GM19324 (cell line): ENCODE measurements at regions not wholly inside any gene's neighbourhood (a gene's known extent, or its start where the extent isn't known, plus 50 kb on each side); places are given as distances from the start of the nearest gene placed in this dataset.
"Not testable (repeated sequence)": the region's sequence is repeated elsewhere in the genome, so short reads cannot be mapped to it uniquely, and the experiment has no call there.

Experiments
- ATAC-seq: cut with Tn5 transposase; IDR thresholded peaks from one replicate; pipeline ENCODE4 v1.9.1; 2021; ENCODE audit warnings: mild to moderate bottlenecking, moderate library complexity; ENCODE audit not compliant: unreplicated experiment, low FRiP score

DNA sequence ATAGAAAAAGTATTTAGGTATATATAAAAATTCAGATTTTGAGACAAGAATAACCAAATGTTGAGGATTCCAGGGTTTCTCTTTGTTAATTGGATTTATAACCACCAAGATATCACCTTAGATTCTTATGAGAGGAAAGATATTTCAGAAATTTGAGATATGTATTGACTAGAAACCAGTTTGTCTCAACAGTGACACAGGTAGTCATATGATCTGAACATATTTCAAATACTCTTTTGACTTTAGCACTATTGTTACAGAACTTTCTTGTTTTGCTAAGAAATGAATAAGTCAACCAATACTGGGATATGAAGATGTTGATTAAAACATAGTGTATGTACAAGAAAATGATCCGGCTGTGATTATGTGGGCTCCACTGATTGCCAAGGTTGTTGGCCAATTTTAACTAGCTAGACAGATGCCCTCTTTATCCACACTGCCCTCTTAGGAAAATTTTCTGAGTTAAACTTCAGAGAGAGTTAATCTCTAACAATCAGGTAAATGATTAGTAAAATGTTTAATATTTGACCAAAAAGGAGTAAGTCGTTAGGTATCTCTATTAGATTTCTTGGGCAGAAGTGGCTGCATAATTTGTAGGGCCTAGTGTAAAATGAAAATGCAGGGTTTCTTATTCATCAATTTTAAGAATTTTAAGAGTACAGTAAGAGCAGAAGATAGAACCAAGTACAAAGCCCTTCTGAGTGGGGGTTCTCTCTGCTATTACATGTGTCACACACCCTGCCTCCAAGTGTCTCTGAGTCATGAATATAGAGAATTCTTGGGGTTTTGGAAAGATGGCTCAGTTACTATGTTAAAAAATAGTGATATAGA, 376.0 kb downstream of the TFEC start:
- ATAC-seq = no peak

DNA sequence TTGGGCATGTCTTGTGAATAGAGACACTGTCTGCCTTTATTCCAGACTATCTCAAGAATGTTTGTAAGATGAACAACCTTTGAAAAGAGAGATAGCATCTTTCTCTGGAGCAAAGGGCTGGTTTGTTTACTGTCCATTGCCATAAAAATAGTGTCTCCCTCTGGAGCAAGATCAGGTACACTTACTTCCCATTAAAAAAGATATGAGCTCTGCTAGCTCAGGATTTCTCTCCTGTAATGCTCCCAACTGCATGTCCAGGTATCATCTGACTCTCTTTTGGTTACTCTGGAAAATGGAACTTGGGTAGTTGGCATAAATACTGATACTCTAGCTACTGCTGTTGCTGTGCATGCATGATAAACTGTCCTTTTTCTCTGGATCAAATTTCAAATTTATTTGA, 381.1 kb downstream of the TFEC start:
- ATAC-seq = no peak

- no peak for ATAC-seq
Measured at GRCh38 chr7:115647712-115648111, 382.9 kb downstream of the TFEC start.

DNA sequence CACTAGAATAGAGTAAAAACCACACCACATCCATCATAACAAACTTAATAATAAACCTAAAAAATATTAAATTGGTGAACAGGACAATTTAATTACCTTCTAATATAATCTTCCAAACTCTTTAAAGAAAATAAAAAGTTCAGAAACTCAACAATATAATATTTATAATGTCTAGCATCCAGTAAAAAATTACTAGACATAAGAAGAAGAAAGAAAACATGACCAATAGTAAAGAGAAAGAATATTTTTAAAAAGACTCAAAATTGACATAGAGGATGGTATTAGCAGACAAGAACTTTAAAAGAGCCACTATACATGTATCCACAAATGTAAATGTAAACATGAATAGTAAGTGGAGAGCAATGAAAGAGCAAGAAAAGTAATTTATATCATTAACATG, 388.4 kb downstream of the TFEC start:
- no peak for ATAC-seq

- ATAC-seq = no peak
Measured at GRCh38 chr7:115638853-115639252, 391.7 kb downstream of the TFEC start.

DNA sequence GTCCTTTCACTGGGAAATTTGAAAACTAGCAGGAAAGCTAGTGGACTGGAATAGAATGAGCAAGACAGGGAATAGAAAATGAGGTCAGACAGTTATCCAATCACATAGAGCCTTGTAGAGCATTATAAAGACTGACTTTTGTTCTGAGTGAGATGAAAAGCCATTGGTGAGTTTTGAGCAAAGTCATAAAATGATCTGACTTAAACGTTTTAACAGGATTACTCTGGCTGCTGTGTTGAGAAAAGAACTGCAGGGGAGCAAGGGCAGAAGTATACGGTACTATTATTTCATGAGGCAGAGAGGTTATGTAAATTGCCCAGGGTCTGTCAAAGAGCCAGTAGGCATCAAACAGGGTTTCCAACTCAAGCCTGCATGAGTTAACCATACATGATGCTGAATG, 393.4 kb downstream of the TFEC start:
- no peak for ATAC-seq

DNA sequence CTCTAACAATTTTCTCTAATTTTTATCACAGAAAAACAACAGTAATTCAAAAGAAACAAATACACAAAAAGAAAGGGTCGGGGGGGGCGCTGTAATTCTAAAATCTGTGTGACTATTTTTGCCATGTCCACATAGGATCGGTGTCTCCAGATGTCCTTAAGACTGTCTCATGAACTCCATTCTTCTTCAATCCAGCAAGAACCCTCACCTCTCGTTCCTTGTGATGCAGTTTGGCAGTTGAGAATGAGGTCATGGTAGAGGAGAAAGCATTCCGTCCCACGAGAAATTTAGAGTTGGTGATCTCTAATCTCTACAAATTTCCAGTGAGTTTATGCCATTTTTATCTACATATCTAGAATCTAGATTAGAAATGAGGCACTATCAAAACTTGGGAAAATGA, 394.7 kb downstream of the TFEC start:
- ATAC-seq = no peak

DNA sequence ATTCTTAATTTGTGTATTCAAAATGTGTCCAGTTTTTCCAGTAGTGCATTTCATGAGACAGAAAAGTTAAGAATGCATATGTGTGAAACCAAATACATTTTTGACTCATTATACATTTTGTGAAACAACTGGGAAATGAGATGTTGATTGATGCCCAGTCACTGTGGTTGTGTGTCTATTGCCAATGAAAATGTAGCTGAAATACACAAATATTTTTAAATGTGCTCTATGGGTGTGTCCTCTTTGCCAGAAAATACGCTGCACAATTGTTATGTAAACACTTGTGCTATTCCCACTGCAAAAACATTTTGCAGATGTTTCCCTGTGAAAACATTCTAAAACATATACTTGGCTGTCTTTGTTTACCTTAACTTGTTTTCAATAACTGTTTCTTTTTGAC, 395.2 kb downstream of the TFEC start:
- ATAC-seq = no peak

- ATAC-seq = no peak
Measured at GRCh38 chr7:115634633-115635032, 395.9 kb downstream of the TFEC start.

DNA sequence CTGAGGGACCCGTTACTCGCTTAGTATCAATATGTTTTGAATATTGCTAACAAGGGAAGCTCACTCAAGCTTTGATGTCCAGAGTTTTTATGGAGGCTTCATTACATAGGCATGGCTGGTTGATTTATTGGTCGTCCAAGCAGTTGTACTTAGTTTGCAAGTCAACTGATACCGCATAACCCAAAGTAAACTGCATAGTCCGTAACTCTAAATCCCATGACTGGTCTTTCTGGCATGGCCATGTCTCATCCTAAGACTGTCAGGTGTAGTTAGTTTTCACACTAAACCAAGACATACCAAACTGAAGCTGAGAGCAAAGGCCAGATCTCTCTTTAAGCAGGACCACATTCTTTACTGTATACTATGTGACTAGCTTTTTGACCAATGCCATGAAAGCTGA, 397.9 kb downstream of the TFEC start:
- ATAC-seq = no peak

DNA sequence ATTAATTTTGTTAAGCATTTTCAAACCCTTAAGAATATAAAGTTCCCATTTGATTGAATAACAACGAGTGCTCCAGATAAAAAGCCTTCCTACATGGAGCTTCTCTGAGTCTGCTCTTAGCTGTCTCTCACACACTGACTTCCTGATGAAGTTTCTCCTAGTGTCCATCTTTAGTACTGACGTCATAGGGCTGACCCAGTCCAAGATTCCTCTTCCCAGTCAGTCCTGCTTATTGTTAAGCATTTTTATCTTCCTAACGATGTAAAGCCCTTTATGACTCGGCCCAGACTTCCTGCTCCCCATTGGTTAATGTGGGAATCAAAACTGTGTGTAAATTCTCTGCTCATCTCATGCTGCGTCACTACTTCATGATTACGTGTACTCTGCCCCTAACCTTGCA, 398.8 kb downstream of the TFEC start:
- ATAC-seq = no peak

DNA sequence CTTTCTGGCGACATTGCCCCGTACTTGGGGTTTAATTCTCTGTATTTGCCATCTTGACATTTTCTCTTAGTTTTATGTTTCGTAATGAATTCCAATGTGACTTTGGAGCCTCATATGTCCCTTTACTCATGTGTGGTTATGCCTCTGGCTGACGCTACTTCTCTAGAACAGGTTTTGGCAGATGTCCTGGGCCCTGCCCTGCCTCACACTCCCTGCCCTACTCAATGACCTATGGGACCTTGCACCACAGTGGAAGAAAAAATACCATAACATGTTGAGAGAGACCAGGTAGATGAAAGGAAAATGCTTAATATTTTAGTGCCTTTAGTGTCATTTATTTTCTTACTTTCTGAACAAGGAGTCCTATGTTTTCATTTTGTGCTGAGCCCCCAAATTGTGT, 400.5 kb downstream of the TFEC start:
- ATAC-seq = no peak

- no peak for ATAC-seq
Measured at GRCh38 chr7:115618676-115619075, 411.9 kb downstream of the TFEC start.

- ATAC-seq = no peak
Measured at GRCh38 chr7:115613836-115614235, 416.7 kb downstream of the TFEC start.

GRCh38 chr7:115603416-115603815, 427.1 kb downstream of the TFEC start:
- no peak for ATAC-seq

- no peak for ATAC-seq
Measured at GRCh38 chr7:115600207-115600606, 430.4 kb downstream of the TFEC start.

DNA sequence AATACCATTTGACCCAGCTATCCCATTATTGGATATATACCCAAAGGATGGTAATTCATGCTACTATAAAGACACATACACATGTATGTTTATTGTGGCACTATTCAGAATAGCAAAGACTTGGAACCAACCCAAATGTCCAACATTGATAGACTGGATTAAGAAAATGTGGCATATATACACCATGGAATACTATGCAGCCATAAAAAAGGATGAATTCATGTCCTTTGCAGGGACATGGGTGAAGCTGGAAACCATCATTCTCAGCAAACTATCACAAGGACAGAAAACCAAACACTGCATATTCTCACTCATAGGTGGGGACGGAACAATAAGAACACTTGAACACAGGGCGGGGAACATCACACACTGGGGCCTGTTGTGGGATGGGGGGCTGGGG, 431.4 kb downstream of the TFEC start:
- ATAC-seq = not testable (repeated sequence)

GRCh38 chr7:115597220-115597619, 433.3 kb downstream of the TFEC start:
- not testable (repeated sequence) for ATAC-seq

DNA sequence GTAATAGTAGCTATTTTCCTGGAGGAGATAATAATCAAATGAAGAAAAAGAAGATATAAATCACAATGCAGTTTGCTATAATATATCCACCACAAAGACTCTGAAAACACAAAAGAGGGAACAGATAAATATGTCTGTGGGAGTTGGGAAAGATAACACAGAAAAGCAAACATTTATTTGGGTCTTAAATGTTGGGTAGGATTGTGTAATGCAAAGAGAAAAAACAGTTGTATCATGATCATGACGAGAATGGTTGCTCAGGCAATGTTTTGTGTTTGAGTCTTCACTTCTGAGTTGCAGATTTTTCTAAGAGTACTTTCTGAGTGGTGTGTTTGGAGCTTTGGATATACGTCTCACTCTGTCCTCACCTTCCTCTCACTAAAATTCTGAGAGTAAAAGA, 437.5 kb downstream of the TFEC start:
- no peak for ATAC-seq

DNA sequence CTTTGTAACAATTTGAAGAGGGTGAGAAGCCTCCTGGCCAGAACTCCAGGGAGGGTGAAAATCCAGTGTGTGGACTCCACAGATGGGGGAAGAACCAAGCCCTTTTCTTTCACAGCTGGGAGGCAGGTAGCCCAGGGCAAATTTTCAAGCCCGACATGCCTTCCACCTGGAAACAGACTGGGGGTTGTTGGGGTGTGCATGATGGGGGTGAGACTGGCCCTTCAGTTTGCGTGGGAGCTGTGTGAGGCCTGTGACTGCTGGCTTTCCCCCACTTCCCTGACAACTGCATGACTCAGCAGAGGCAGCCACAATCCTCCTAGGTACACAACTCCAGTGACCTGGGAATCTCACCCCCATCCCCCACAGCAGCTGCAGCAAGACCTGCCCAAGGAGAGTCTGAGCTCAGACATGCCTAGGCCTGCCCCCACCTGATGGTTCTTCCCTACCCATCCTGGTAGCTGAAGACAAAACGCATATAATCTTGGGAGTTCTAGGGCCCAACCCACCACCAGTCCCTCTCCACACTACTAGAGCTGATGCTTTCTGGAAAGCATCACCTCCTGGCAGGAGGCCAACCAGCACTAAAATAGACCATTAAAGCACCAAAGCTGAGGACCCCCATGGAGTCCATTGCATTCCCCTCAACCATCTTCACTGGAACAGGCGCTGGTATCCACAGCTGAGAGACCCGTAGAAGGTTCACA, 445.4 kb downstream of the TFEC start:
- ATAC-seq = no peak

GRCh38 chr7:115582956-115583355, 447.6 kb downstream of the TFEC start:
- no peak for ATAC-seq

DNA sequence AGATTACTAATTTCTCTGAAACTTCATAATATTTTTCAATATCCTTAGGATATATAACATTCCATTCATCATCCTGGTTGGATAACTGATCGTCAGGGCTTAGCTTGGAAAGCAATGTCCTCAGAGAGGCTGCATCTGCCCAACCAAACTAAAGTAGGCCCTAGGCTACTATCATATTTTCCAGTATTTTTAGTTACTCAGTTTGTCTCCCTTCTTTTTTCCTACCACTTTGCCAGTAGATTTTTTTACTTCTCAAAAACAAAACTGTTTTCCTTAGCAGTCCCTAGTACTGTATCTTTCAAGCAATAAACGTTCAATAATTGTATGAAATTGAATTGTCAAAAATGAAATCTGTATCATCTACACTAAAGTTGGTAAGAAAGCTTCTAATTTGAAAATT, 452.0 kb downstream of the TFEC start:
- no peak for ATAC-seq
